HCT116 (cell line): ENCODE measurements at regions not wholly inside any gene's neighbourhood (a gene's known extent, or its start where the extent isn't known, plus 50 kb on each side); places are given as distances from the start of the nearest gene placed in this dataset.

ENCODE experiments used
- ATAC-seq: fragments of 200-7000 bp; cut with Tn5 transposase; 2 replicates; pipeline ENCODE4 v1.9.1; 2020; ENCODE audit warnings: mild to moderate bottlenecking, moderate library complexity
- BruUV-seq: library from RNA; stranded (reverse); fragments of 400-500 nt; replicated peaks from 2 replicates; lab custom pipeline; 2021; lab: Mats Ljungman, UMichigan
- CTCF ChIA-PET: fragments of 300-600 bp; sonication (Branson Sonifier 250); formaldehyde crosslinking; loops from one replicate; lab custom pipeline; 2021; ENCODE audit warnings: antibody characterized with exemption; lab: Charles Lee
- POLR2A ChIA-PET: fragments of 300-600, 350-600 bp; sonication (Branson Sonifier 250); formaldehyde crosslinking; loops from one replicate; lab custom pipeline; 2021; ENCODE audit warnings: antibody characterized with exemption; lab: Charles Lee
- RAD21 ChIA-PET, 2 experiments: fragments of 300-600 bp; sonication (Branson Sonifier 250); formaldehyde crosslinking; loops; one replicate each; lab custom pipeline; 2023; ENCODE audit warnings: low total read pairs in 2 of 2; ENCODE audit not compliant: uncharacterized antibody in 2 of 2, unreplicated experiment in 2 of 2, low non-redundant PET in 1 of 2; lab: Charles Lee
- DNase-seq: peaks from one replicate; pipeline ENCODE4 v3.0.0-alpha.2; 2010; ENCODE audit warnings: low read depth, low spot score
- H2AFZ ChIP-seq: fragments of 200-600 bp; shearing (Covaris generic), sonication (generic); 2 replicates; pipeline ENCODE4 v1.6.1; 2017; ENCODE audit warnings: low read depth, mixed run types, mixed read lengths, antibody characterized with exemption, low read length; ENCODE audit not compliant: poor library complexity, severe bottlenecking
- H3K27ac ChIP-seq: 2 replicates; pipeline ENCODE4 v1.5.1; 2012; ENCODE audit warnings: low read depth, low read length
- H3K27me3 ChIP-seq: fragments of 200-600 bp; sonication (generic); 2 replicates; pipeline ENCODE4 v1.6.1; 2016; ENCODE audit warnings: mixed run types, low read length, mixed read lengths; ENCODE audit not compliant: insufficient read depth
- H3K36me3 ChIP-seq, 2 experiments: fragments of 200-500 bp in 1 of 2; fragments of 200-600 bp in 1 of 2; sonication (Bioruptor generic) in 1 of 2; sonication (generic) in 1 of 2; 2 replicates each; pipeline versions ENCODE4 v1.5.1 to v1.6.1; 2014 to 2016; ENCODE audit warnings: low read length in 2 of 2, inconsistent platforms in 1 of 2, mixed read lengths in 1 of 2, mixed run types in 1 of 2; ENCODE audit not compliant: insufficient read depth in 2 of 2, control insufficient read depth in 1 of 2
- H3K4me1 ChIP-seq, 2 experiments: fragments of 200-600 bp in 1 of 2; sonication (generic) in 1 of 2; 2 replicates each; pipeline versions ENCODE4 v1.5.1 to v1.6.1; 2012 to 2017; ENCODE audit warnings: low read length in 2 of 2, inconsistent platforms in 1 of 2, mild to moderate bottlenecking in 1 of 2, mixed read lengths in 1 of 2, mixed run types in 1 of 2, moderate library complexity in 1 of 2; ENCODE audit not compliant: insufficient read depth in 2 of 2, control insufficient read depth in 1 of 2
- H3K4me2 ChIP-seq: fragments of 200-600 bp; sonication (generic); 2 replicates; pipeline ENCODE4 v1.6.1; 2017; ENCODE audit warnings: mixed run types, low read length, mixed read lengths
- H3K4me3 ChIP-seq, 2 experiments: fragments of 200-600 bp in 1 of 2; sonication (generic) in 1 of 2; replicated peaks in 1 of 2; 2 replicates each; pipeline ENCODE4 v1.5.1; 2011 to 2016; ENCODE audit warnings: low read length in 2 of 2, control low read depth in 1 of 2, low read depth in 1 of 2, mild to moderate bottlenecking in 1 of 2, mixed read lengths in 1 of 2, mixed run types in 1 of 2
- H3K79me2 ChIP-seq: fragments of 200-600 bp; sonication (generic); 2 replicates; pipeline ENCODE4 v1.6.1; 2017; ENCODE audit warnings: mild to moderate bottlenecking, mixed run types, low read length, moderate library complexity, mixed read lengths; ENCODE audit not compliant: insufficient read depth
- H3K9ac ChIP-seq: fragments of 200-600 bp; sonication (generic); 2 replicates; pipeline ENCODE4 v1.6.1; 2016; ENCODE audit warnings: low read length, mixed read lengths
- H3K9me2 ChIP-seq: fragments of 200-600 bp; sonication (generic), shearing (Covaris generic); 2 replicates; pipeline ENCODE4 v1.6.1; 2017; ENCODE audit warnings: mixed run types, mild to moderate bottlenecking, moderate library complexity; ENCODE audit not compliant: insufficient read depth
- H3K9me3 ChIP-seq, 2 experiments: fragments of 200-500 bp in 1 of 2; fragments of 200-600 bp in 1 of 2; sonication (Bioruptor generic) in 1 of 2; sonication (generic) in 1 of 2; 2 replicates each; pipeline ENCODE4 v1.6.1; 2014 to 2017; ENCODE audit warnings: low read length in 2 of 2, mixed read lengths in 2 of 2, inconsistent platforms in 1 of 2, low read depth in 1 of 2, mild to moderate bottlenecking in 1 of 2, mixed run types in 1 of 2, moderate library complexity in 1 of 2; ENCODE audit not compliant: control insufficient read depth in 1 of 2, insufficient read depth in 1 of 2
- H4K20me1 ChIP-seq: fragments of 200-600 bp; sonication (generic), shearing (Covaris generic); 2 replicates; pipeline ENCODE4 v1.6.1; 2017; ENCODE audit warnings: mixed run types, mild to moderate bottlenecking, moderate library complexity; ENCODE audit not compliant: insufficient read depth
- CBX3 ChIP-seq: IDR thresholded peaks from 2 replicates; pipeline ENCODE4 v1.6.1; 2012; ENCODE audit warnings: low read depth
- EZH2 ChIP-seq: fragments of 200-600 bp; sonication (generic); IDR thresholded peaks from 2 replicates; pipeline ENCODE4 v1.6.1; 2017; ENCODE audit warnings: antibody characterized with exemption, mixed run types
- EZH2phosphoT487 ChIP-seq: fragments of 200-600 bp; IDR thresholded peaks from 2 replicates; pipeline ENCODE4 v1.6.1; 2018; ENCODE audit warnings: antibody characterized with exemption, borderline replicate concordance
- JUND ChIP-seq: IDR thresholded peaks from 2 replicates; pipeline ENCODE4 v1.6.1; 2012
- POLR2A ChIP-seq: IDR thresholded peaks from 2 replicates; pipeline ENCODE4 v1.7.0; 2011; ENCODE audit warnings: borderline replicate concordance; ENCODE audit not compliant: insufficient read depth, insufficient read length; ENCODE audit errors: extremely low read depth
- REST ChIP-seq: IDR thresholded peaks from 2 replicates; pipeline ENCODE4 v1.6.1; 2012; ENCODE audit warnings: low read depth
- SRF ChIP-seq: IDR thresholded peaks from 2 replicates; pipeline ENCODE4 v1.6.1; 2012; ENCODE audit warnings: low read depth
- TCF7L2 ChIP-seq: IDR thresholded peaks from 2 replicates; pipeline ENCODE4 v1.7.0; 2011; ENCODE audit warnings: borderline replicate concordance, inconsistent platforms; ENCODE audit not compliant: insufficient read depth, insufficient read length; ENCODE audit errors: extremely low read depth
- ZFX ChIP-seq: fragments of 450-650 bp; IDR thresholded peaks from 2 replicates; pipeline ENCODE4 v1.6.1; 2017
- ZNF274 ChIP-seq: fragments of 200-500 bp; sonication (Bioruptor generic); IDR thresholded peaks from 2 replicates; pipeline ENCODE4 v1.6.1; 2014; ENCODE audit warnings: mild to moderate bottlenecking, low read depth, low read length, inconsistent platforms
- intact Hi-C: fragments of 100-400 bp; cut with micrococcal nuclease; formaldehyde crosslinking; loops from 2 replicates; pipeline ENCODE4 v1.10.0; 2022
- TF ChIP-seq, protein P1 (sequence below): IDR thresholded peaks from 2 replicates; pipeline ENCODE4 v1.6.1; 2012
- TF ChIP-seq, protein P2 (sequence below): IDR thresholded peaks from 2 replicates; pipeline ENCODE4 v1.6.1; 2011; ENCODE audit warnings: mild to moderate bottlenecking, low read length, moderate library complexity; ENCODE audit not compliant: insufficient replicate concordance; ENCODE audit errors: extremely low read depth
- TF ChIP-seq, protein P3 (sequence below): IDR thresholded peaks from 2 replicates; pipeline ENCODE4 v1.6.1; 2012

DNA sequence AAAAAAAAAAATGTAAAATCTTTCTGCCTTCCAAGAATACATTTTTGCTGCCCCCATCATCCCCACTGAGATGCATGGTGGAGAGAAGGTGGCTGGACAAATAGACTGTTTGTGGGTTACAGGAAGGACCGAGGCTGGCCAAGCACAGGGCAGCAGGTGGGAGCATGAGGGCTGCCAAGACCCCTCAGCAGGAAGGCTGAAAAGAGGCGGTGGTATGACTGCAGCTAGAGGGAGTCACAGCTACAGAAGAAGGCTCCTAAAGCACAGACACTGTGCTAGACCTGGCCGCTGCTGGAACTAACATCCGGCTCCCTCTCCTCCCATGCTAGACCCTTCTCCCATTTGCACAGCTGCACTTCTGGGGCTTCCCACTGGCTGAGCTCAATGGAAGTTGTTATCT, 289.6 kb downstream of the TCERG1L start:
- BruUV-seq: no TSS peak
- TF ChIP-seq, protein P1, sequence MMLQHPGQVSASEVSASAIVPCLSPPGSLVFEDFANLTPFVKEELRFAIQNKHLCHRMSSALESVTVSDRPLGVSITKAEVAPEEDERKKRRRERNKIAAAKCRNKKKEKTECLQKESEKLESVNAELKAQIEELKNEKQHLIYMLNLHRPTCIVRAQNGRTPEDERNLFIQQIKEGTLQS: no peak
- TF ChIP-seq, protein P2, sequence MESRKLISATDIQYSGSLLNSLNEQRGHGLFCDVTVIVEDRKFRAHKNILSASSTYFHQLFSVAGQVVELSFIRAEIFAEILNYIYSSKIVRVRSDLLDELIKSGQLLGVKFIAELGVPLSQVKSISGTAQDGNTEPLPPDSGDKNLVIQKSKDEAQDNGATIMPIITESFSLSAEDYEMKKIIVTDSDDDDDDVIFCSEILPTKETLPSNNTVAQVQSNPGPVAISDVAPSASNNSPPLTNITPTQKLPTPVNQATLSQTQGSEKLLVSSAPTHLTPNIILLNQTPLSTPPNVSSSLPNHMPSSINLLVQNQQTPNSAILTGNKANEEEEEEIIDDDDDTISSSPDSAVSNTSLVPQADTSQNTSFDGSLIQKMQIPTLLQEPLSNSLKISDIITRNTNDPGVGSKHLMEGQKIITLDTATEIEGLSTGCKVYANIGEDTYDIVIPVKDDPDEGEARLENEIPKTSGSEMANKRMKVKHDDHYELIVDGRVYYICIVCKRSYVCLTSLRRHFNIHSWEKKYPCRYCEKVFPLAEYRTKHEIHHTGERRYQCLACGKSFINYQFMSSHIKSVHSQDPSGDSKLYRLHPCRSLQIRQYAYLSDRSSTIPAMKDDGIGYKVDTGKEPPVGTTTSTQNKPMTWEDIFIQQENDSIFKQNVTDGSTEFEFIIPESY: no peak
- TF ChIP-seq ZFX: no peak
- TF ChIP-seq, protein P3, sequence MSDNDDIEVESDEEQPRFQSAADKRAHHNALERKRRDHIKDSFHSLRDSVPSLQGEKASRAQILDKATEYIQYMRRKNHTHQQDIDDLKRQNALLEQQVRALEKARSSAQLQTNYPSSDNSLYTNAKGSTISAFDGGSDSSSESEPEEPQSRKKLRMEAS: no peak
- TF ChIP-seq POLR2A: no peak
- no peak for TF ChIP-seq ZNF274
- no peak for TF ChIP-seq EZH2phosphoT487
- DNase-seq (no peak), ATAC-seq (no peak)
- no peaks in the 10 kb centered on the region for H3K4me1 ChIP-seq
- H3K79me2 ChIP-seq: no peaks in the 10 kb centered on the region
- H3K9ac ChIP-seq: no peak overlapping the region
- H3K4me2 ChIP-seq: no peak overlapping the region
- no peak overlapping the region for H3K4me3 ChIP-seq
- H3K27ac ChIP-seq: no peak overlapping the region
- no peaks in the 10 kb centered on the region for H3K36me3 ChIP-seq
- H3K9me2 ChIP-seq: no peaks in the 10 kb centered on the region
- CTCF ChIA-PET: no interaction called here
- POLR2A ChIA-PET: no interaction called here
- H3K9me3 ChIP-seq: no peaks in the 10 kb centered on the region
- no peaks in the 10 kb centered on the region for H4K20me1 ChIP-seq
- no peak overlapping the region for H2AFZ ChIP-seq
- intact Hi-C loops: no loop called here
- no peaks in the 10 kb centered on the region for H3K27me3 ChIP-seq
- RAD21 ChIA-PET: no interaction called here

GRCh38 chr10:131022369-131022768, 289.2 kb downstream of the TCERG1L start:
- Histone ChIP-seq H3K9me3 (no peaks in the 10 kb centered on the region), H3K9ac (no peak overlapping the region), H3K4me1 (no peaks in the 10 kb centered on the region), H3K4me2 (no peak overlapping the region), H2AFZ (no peak overlapping the region), H3K79me2 (no peaks in the 10 kb centered on the region), H3K27ac (no peak overlapping the region), H3K36me3 (no peaks in the 10 kb centered on the region), H4K20me1 (no peaks in the 10 kb centered on the region), H3K4me3 (no peak overlapping the region), H3K27me3 (no peaks in the 10 kb centered on the region), H3K9me2 (no peaks in the 10 kb centered on the region)
- DNase-seq: no peak
- no TSS peak for BruUV-seq
- intact Hi-C loops: no loop called here
- ATAC-seq: no peak
- ChIA-PET POLR2A (no interaction called here), CTCF (no interaction called here), RAD21 (no interaction called here)
- TF ChIP-seq EZH2 (no peak), REST (no peak), ZFX (no peak), JUND (no peak), TCF7L2 (no peak), CBX3 (no peak), SRF (no peak)
- TF ChIP-seq, protein P2: no peak
